Skeletal muscle satellite cell (primary cell): ENCODE measurements at regions not wholly inside any gene's neighbourhood (a gene's known extent, or its start where the extent isn't known, plus 50 kb on each side); places are given as distances from the start of the nearest gene placed in this dataset. TPM values are rescaled to one million over a fixed set of nuclear protein-coding genes. Genes with fewer than 3 reads are reported as not detected.

Source experiments
- H3K27me3 ChIP-seq: 2 replicates; pipeline ENCODE4 v1.7.0; 2013; ENCODE audit warnings: low read length; ENCODE audit not compliant: control insufficient read depth, insufficient read depth
- H3K36me3 ChIP-seq: 2 replicates; pipeline ENCODE4 v1.7.0; 2013; ENCODE audit warnings: mild to moderate bottlenecking, control low read depth, low read length; ENCODE audit not compliant: insufficient read depth
- H3K4me1 ChIP-seq: 2 replicates; pipeline ENCODE4 v1.7.0; 2013; ENCODE audit warnings: low read length; ENCODE audit not compliant: control insufficient read depth, insufficient read depth
- H3K4me2 ChIP-seq: 2 replicates; pipeline ENCODE4 v1.7.0; 2013; ENCODE audit warnings: mild to moderate bottlenecking, low read length
- H3K4me3 ChIP-seq: 2 replicates; pipeline ENCODE4 v1.7.0; 2013; ENCODE audit warnings: low read length
- H3K9ac ChIP-seq: 2 replicates; pipeline ENCODE4 v1.7.0; 2013; ENCODE audit warnings: mild to moderate bottlenecking, low read depth, low read length, moderate library complexity
- H3K9me3 ChIP-seq: replicated peaks from 2 replicates; pipeline ENCODE4 v1.7.0; 2013; ENCODE audit warnings: mild to moderate bottlenecking, control low read depth, low read length
- small RNA-seq: library from RNA; depleted of rRNA; stranded (forward); fragments of <200 nt; gene quantifications from one replicate; pipeline ENCODE3, GENCODE V24; 2012

- Histone ChIP-seq H3K4me3 (no peak overlapping the region), H3K36me3 (no peaks in the 10 kb centered on the region), H3K9me3 (peaks cover 4% of the 10 kb centered on the region), H3K4me2 (no peak overlapping the region), H3K4me1 (no peaks in the 10 kb centered on the region), H3K9ac (no peak overlapping the region), H3K27me3 (no peaks in the 10 kb centered on the region)
Observed at GRCh38 chr6:65776332-65776731, 69.3 kb upstream of the EYS start.

- H3K4me3 ChIP-seq, result no peak overlapping the region
- no peak overlapping the region for H3K4me2 ChIP-seq
- H3K4me1 ChIP-seq, result no peaks in the 10 kb centered on the region
- H3K36me3 ChIP-seq, result no peaks in the 10 kb centered on the region
- no peak overlapping the region for H3K9ac ChIP-seq
- peaks cover 4% of the 10 kb centered on the region for H3K9me3 ChIP-seq
- no peaks in the 10 kb centered on the region for H3K27me3 ChIP-seq
Observed at GRCh38 chr6:65771946-65772345, 64.9 kb upstream of the EYS start.

GRCh38 chr6:65761890-65762289, 54.9 kb upstream of the EYS start:
- Histone ChIP-seq H3K9ac (no peak overlapping the region), H3K9me3 (peaks cover 4% of the 10 kb centered on the region), H3K4me3 (no peak overlapping the region), H3K4me2 (no peak overlapping the region), H3K27me3 (no peaks in the 10 kb centered on the region), H3K36me3 (no peaks in the 10 kb centered on the region), H3K4me1 (no peaks in the 10 kb centered on the region)

GRCh38 chr6:65760285-65760684, 53.3 kb upstream of the EYS start:
- Histone ChIP-seq H3K4me2 (no peak overlapping the region), H3K27me3 (no peaks in the 10 kb centered on the region), H3K4me3 (no peak overlapping the region), H3K36me3 (no peaks in the 10 kb centered on the region), H3K9me3 (peaks cover 4% of the 10 kb centered on the region), H3K9ac (no peak overlapping the region), H3K4me1 (no peaks in the 10 kb centered on the region)

Small RNAs in the stretch of these regions (small RNA-seq; reads per million reads assigned to genes)
- gene RF00019, result not detected
- gene RF00571, result not detected
- 0.49 reads per million for gene RNA5SP208
- not detected for gene RNU6-280P
- not detected for gene RNU7-66P
